ENCODE measurements at regions not wholly inside any gene's neighbourhood (a gene's known extent, or its start where the extent isn't known, plus 50 kb on each side); places are given as distances from the start of the nearest gene placed in this dataset.

DNA sequence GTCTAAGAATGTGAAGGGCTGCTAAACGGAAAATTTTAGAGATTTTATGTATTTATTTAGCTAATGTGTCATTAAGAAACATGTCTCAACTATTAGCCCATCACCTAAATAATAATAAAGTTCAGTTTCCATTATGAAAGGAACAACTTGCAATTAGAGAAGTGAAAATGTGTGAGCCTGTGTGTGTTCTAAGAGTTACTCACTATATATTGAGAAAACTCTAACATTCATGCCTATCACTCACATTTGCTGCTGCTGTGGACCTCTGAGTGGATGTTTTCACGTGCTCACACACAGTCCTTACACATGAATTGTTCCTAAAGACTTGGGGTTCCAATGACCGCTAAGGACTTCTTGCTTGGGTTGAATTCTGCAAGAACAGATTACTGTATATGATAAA lies 364.0 kb downstream of the TMA16 start:
- H3K4me3 ChIP-seq: no peak overlapping the region
- no peaks in the 10 kb centered on the region for H3K27me3 ChIP-seq
- no peaks in the 10 kb centered on the region for H3K36me3 ChIP-seq (ENCODE audit: low read depth, missing control alignments)
- no peak for DNase-seq
- H3K4me1 ChIP-seq: no peaks in the 10 kb centered on the region
- no peak for TF ChIP-seq POLR2A (IDR thresholded peaks at IDR 0.05)
- TF ChIP-seq, protein P1, sequence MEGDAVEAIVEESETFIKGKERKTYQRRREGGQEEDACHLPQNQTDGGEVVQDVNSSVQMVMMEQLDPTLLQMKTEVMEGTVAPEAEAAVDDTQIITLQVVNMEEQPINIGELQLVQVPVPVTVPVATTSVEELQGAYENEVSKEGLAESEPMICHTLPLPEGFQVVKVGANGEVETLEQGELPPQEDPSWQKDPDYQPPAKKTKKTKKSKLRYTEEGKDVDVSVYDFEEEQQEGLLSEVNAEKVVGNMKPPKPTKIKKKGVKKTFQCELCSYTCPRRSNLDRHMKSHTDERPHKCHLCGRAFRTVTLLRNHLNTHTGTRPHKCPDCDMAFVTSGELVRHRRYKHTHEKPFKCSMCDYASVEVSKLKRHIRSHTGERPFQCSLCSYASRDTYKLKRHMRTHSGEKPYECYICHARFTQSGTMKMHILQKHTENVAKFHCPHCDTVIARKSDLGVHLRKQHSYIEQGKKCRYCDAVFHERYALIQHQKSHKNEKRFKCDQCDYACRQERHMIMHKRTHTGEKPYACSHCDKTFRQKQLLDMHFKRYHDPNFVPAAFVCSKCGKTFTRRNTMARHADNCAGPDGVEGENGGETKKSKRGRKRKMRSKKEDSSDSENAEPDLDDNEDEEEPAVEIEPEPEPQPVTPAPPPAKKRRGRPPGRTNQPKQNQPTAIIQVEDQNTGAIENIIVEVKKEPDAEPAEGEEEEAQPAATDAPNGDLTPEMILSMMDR (IDR thresholded peaks at IDR 0.05): no peak
- intact Hi-C loops (cut with DNase I; ENCODE audit: low total_unique reads): no loop called here
- no peak overlapping the region for H3K27ac ChIP-seq
- no peaks in the 10 kb centered on the region for H3K9me3 ChIP-seq
- WGBS, 2 donors: 80 to 81% methylated on average over 3 of the region's 3 CpGs

DNA sequence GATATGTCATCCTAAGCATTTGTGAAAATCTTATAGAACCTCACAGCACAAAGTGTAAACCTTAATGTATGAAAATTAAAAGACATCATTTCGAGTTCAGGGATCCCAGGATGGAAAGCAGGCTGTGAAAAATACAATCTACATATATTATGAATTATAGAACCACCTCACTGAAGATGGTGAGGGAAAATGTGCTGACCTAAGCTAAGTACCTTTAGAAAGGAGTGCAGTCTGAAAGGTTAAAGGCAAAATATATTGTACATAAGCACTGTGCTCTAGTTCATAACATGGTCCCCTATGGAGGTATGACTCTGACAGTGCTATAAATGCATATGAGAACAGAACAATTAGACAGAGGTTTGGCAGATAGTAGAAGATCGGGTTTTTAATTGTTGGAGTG lies 368.6 kb downstream of the TMA16 start:
- no peaks in the 10 kb centered on the region for H3K9me3 ChIP-seq
- DNase-seq: no peak
- intact Hi-C loops (cut with DNase I; ENCODE audit: low total_unique reads): no loop called here
- TF ChIP-seq, protein P1 (IDR thresholded peaks at IDR 0.05): no peak
- no peak for TF ChIP-seq POLR2A (IDR thresholded peaks at IDR 0.05)
- H3K4me3 ChIP-seq: no peak overlapping the region
- H3K27me3 ChIP-seq: no peaks in the 10 kb centered on the region
- 53 to 67% methylated on average over 2 of the region's 2 CpGs for WGBS, 2 donors
- H3K4me1 ChIP-seq: no peaks in the 10 kb centered on the region
- no peaks in the 10 kb centered on the region for H3K36me3 ChIP-seq (ENCODE audit: low read depth, missing control alignments)
- no peak overlapping the region for H3K27ac ChIP-seq

GRCh38 chr4:163865010-163865409 lies 370.5 kb downstream of the TMA16 start:
- intact Hi-C loops (cut with DNase I; ENCODE audit: low total_unique reads): no loop called here
- 86 to 87% methylated on average over 1 of the region's 1 CpG for WGBS, 2 donors
- no peak for DNase-seq

GRCh38 chr4:163866728-163867315 lies 372.3 kb downstream of the TMA16 start:
- no peak overlapping the region for H3K27ac ChIP-seq
- no peak overlapping the region for H3K4me3 ChIP-seq
- H3K27me3 ChIP-seq: no peaks in the 10 kb centered on the region
- no peaks in the 10 kb centered on the region for H3K4me1 ChIP-seq
- H3K36me3 ChIP-seq (ENCODE audit: low read depth, missing control alignments): no peaks in the 10 kb centered on the region
- intact Hi-C loops (cut with DNase I; ENCODE audit: low total_unique reads): no loop called here
- TF ChIP-seq POLR2A (IDR thresholded peaks at IDR 0.05): no peak
- TF ChIP-seq, protein P1 (IDR thresholded peaks at IDR 0.05): no peak
- 80 to 86% methylated on average over 3 of the region's 3 CpGs for WGBS, 2 donors
- H3K9me3 ChIP-seq: no peaks in the 10 kb centered on the region
- DNase-seq: no peak

More at GRCh38 chr4:163865010-163865409, 370.5 kb downstream of the TMA16 start:
- H3K27ac ChIP-seq: no peak overlapping the region
- no peak for TF ChIP-seq POLR2A (IDR thresholded peaks at IDR 0.05)
- TF ChIP-seq, protein P1 (IDR thresholded peaks at IDR 0.05): no peak
- no peaks in the 10 kb centered on the region for H3K36me3 ChIP-seq (ENCODE audit: low read depth, missing control alignments)
- no peaks in the 10 kb centered on the region for H3K9me3 ChIP-seq
- H3K4me3 ChIP-seq: no peak overlapping the region
- H3K4me1 ChIP-seq: no peaks in the 10 kb centered on the region
- H3K27me3 ChIP-seq: no peaks in the 10 kb centered on the region

DNA sequence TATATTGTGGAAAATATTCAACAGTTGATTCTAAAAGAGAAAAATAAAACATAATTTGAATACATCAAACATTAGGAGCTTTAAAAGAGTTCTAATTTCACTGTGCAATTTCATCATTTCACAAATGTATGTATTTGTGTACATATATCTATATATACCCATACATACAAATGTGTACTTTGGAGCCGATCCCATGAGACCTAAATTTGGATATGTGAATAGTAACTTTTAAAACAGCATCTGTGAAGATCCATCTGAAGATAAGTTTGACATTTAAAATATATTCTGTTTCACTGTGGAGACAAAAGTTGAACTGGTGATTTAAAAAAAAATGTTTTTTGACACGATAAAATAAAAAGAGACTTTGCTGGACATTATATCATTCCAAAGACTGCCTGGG lies 374.0 kb downstream of the TMA16 start:
- H3K27me3 ChIP-seq: no peaks in the 10 kb centered on the region
- H3K36me3 ChIP-seq (ENCODE audit: low read depth, missing control alignments): no peaks in the 10 kb centered on the region
- WGBS, 2 donors: 92 to 93% methylated on average over 2 of the region's 2 CpGs
- H3K27ac ChIP-seq: no peak overlapping the region
- H3K4me1 ChIP-seq: no peaks in the 10 kb centered on the region
- H3K9me3 ChIP-seq: no peaks in the 10 kb centered on the region
- intact Hi-C loops (cut with DNase I; ENCODE audit: low total_unique reads): no loop called here
- no peak overlapping the region for H3K4me3 ChIP-seq
- DNase-seq: no peak
- TF ChIP-seq, protein P1 (IDR thresholded peaks at IDR 0.05): no peak
- TF ChIP-seq POLR2A (IDR thresholded peaks at IDR 0.05): no peak
